HL-60 (cell line): ENCODE measurements at regions not wholly inside any gene's neighbourhood (a gene's known extent, or its start where the extent isn't known, plus 50 kb on each side); places are given as distances from the start of the nearest gene placed in this dataset.
"Not testable (repeated sequence)": the region's sequence is repeated elsewhere in the genome, so short reads cannot be mapped to it uniquely, and the experiment has no call there.

Experiments used
- DNase-seq, 2 experiments: peaks; one replicate each; pipeline ENCODE4 v3.0.0-alpha.2; 2010 to 2020; ENCODE audit warnings: low read depth in 1 of 2, low spot score in 1 of 2
- H3K27ac ChIP-seq: fragments of 250-450 bp; sonication (Bioruptor Pico); replicated peaks from 2 replicates; pipeline ENCODE4 v1.5.1; 2020; ENCODE audit warnings: mild to moderate bottlenecking, moderate library complexity
- H3K27me3 ChIP-seq: fragments of 250-450 bp; sonication (Bioruptor Pico); 2 replicates; pipeline ENCODE4 v1.5.1; 2021; ENCODE audit warnings: mild to moderate bottlenecking, moderate library complexity; ENCODE audit not compliant: insufficient read depth, poor library complexity, severe bottlenecking
- H3K4me3 ChIP-seq: replicated peaks from 2 replicates; pipeline ENCODE4 v1.5.1; 2011; ENCODE audit warnings: mild to moderate bottlenecking, control low read depth, low read length; ENCODE audit not compliant: insufficient read depth
- GABPA ChIP-seq: IDR thresholded peaks from 2 replicates; pipeline ENCODE4 v1.6.1; 2012; ENCODE audit warnings: low read depth
- POLR2AphosphoS5 ChIP-seq: IDR thresholded peaks from 2 replicates; pipeline ENCODE4 v1.6.1; 2012; ENCODE audit warnings: low read depth
- SPI1 ChIP-seq: IDR thresholded peaks from 2 replicates; pipeline ENCODE4 v1.6.1; 2012; ENCODE audit warnings: low read depth, mild to moderate bottlenecking, borderline replicate concordance
- TF ChIP-seq, protein P1 (sequence below): IDR thresholded peaks from one replicate; pipeline ENCODE4 v1.5.1; 2011; ENCODE audit warnings: low read length, control low read depth, inconsistent platforms; ENCODE audit not compliant: insufficient read depth
- TF ChIP-seq, protein P2 (sequence below): IDR thresholded peaks from 2 replicates; pipeline ENCODE4 v1.6.1; 2012; ENCODE audit warnings: low read depth; ENCODE audit not compliant: insufficient replicate concordance

DNA sequence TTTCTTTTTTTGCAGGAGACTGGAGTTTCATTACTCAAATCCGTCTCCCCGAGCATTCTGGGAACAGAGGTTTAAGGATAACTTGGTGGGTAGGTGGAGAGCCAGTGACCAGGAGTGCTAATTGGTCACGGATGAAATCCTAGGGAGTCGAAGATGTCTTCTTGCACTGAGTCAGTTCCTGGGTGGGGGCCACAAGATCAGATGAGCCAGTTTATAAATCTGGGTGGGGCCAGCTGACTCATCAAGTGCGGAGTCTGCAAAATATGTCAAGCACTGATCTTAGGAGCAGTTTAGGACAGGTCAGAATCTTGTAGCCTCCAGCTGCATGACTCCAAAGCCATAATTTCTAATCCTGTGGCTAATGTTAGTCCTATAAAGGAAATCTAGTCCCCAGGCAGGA lies 741.3 kb downstream of the PCDH7 start:
- H3K4me3 ChIP-seq, result no peak overlapping the region
- H3K27ac ChIP-seq, result no peak overlapping the region
- H3K27me3 ChIP-seq, result no peaks in the 10 kb centered on the region
- TF ChIP-seq, protein P1, sequence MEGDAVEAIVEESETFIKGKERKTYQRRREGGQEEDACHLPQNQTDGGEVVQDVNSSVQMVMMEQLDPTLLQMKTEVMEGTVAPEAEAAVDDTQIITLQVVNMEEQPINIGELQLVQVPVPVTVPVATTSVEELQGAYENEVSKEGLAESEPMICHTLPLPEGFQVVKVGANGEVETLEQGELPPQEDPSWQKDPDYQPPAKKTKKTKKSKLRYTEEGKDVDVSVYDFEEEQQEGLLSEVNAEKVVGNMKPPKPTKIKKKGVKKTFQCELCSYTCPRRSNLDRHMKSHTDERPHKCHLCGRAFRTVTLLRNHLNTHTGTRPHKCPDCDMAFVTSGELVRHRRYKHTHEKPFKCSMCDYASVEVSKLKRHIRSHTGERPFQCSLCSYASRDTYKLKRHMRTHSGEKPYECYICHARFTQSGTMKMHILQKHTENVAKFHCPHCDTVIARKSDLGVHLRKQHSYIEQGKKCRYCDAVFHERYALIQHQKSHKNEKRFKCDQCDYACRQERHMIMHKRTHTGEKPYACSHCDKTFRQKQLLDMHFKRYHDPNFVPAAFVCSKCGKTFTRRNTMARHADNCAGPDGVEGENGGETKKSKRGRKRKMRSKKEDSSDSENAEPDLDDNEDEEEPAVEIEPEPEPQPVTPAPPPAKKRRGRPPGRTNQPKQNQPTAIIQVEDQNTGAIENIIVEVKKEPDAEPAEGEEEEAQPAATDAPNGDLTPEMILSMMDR, result no peak
- TF ChIP-seq POLR2AphosphoS5 (no peak), SPI1 (no peak), GABPA (no peak)
- TF ChIP-seq, protein P2, sequence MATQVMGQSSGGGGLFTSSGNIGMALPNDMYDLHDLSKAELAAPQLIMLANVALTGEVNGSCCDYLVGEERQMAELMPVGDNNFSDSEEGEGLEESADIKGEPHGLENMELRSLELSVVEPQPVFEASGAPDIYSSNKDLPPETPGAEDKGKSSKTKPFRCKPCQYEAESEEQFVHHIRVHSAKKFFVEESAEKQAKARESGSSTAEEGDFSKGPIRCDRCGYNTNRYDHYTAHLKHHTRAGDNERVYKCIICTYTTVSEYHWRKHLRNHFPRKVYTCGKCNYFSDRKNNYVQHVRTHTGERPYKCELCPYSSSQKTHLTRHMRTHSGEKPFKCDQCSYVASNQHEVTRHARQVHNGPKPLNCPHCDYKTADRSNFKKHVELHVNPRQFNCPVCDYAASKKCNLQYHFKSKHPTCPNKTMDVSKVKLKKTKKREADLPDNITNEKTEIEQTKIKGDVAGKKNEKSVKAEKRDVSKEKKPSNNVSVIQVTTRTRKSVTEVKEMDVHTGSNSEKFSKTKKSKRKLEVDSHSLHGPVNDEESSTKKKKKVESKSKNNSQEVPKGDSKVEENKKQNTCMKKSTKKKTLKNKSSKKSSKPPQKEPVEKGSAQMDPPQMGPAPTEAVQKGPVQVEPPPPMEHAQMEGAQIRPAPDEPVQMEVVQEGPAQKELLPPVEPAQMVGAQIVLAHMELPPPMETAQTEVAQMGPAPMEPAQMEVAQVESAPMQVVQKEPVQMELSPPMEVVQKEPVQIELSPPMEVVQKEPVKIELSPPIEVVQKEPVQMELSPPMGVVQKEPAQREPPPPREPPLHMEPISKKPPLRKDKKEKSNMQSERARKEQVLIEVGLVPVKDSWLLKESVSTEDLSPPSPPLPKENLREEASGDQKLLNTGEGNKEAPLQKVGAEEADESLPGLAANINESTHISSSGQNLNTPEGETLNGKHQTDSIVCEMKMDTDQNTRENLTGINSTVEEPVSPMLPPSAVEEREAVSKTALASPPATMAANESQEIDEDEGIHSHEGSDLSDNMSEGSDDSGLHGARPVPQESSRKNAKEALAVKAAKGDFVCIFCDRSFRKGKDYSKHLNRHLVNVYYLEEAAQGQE, result no peak
- no peak for DNase-seq

DNA sequence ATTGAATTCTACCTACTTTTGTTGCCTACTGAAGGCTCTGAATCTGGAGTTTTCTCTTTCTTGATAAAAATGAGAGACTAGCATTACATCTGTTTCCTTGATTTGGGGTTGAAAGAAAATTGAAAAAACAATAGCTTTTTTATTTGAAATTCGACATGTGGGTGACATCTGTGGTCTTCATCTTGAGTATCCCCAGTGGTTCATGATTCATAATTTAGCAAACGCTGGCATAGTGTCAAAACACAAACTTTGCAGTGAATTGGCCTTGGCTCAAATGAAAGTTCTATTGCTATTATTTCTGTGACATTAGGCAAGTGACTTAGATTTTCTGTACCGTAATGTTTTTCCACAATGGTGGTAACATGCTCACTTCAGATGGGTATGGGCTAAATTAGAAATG lies 747.6 kb downstream of the PCDH7 start:
- Histone ChIP-seq H3K4me3 (no peak overlapping the region), H3K27ac (no peak overlapping the region), H3K27me3 (no peaks in the 10 kb centered on the region)
- TF ChIP-seq POLR2AphosphoS5 (no peak), GABPA (no peak)
- TF ChIP-seq, protein P2, result no peak
- TF ChIP-seq, protein P1, result no peak
- no peak for DNase-seq

DNA sequence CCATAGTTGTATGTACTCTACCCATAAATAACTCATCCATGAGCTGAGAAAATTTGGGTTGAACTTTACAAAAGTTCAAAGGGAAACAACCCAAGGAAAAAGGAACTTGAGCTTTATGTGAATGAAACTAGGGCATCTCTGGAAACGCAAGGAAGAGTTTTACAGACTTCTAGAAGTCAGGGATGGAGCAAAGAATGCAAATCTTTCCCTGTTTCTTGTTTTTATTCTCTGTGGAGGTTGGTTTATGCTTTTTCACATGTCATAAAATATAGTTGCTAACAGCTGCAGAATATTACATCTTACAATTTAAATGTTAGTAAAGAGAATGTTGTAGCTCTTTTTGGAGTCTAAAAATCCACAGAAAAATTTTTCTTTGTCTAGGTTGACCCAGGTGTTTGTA lies 754.1 kb downstream of the PCDH7 start:
- no peak for DNase-seq
- no peak overlapping the region for H3K27ac ChIP-seq
- TF ChIP-seq, protein P1, result no peak
- TF ChIP-seq SPI1, result no peak
- H3K4me3 ChIP-seq, result no peak overlapping the region
- no peaks in the 10 kb centered on the region for H3K27me3 ChIP-seq

DNA sequence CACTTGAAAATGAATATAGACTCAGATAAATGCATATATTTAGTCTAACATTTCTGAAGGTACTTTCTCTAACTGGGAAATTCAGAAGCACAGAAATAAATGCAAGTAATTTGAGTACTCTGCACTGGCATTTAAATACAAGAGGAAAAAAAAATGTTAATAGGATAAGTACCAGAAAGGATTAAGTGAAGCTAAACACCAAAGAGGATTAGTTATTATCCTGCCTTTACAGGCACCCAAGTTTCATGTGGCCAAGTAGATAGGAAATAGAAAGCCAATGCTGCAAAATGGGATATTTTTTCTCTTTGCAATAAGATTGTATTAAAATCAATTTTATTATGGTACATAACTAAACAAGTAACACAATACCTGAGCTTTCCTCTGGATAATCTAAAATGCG lies 762.5 kb downstream of the PCDH7 start:
- Histone ChIP-seq H3K4me3 (no peak overlapping the region), H3K27ac (no peak overlapping the region), H3K27me3 (no peaks in the 10 kb centered on the region)
- TF ChIP-seq, protein P2, result no peak
- no peak for DNase-seq

DNA sequence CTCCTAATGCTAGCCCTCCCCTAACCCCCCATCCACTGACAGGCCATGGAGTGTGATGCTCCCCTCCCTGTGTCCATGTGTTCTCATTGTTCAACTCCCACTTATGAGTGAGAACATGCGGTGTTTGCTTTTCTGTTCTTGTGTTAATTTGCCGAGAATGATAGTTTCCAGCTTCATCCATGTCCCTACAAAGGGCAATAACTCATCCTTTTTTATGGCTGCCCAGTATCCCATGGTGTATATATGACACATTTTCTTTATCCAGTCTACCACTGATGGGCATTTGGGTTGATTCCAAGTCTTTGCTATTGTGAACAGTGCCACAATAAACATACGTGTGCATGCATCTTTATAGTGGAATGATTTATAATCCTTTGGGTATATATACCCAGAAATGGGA lies 779.0 kb downstream of the PCDH7 start:
- not testable (repeated sequence) for H3K27ac ChIP-seq, H3K27me3 ChIP-seq, DNase-seq, H3K4me3 ChIP-seq
